ENCODE measurements at regions not wholly inside any gene's neighbourhood (a gene's known extent, or its start where the extent isn't known, plus 50 kb on each side); places are given as distances from the start of the nearest gene placed in this dataset.

DNA sequence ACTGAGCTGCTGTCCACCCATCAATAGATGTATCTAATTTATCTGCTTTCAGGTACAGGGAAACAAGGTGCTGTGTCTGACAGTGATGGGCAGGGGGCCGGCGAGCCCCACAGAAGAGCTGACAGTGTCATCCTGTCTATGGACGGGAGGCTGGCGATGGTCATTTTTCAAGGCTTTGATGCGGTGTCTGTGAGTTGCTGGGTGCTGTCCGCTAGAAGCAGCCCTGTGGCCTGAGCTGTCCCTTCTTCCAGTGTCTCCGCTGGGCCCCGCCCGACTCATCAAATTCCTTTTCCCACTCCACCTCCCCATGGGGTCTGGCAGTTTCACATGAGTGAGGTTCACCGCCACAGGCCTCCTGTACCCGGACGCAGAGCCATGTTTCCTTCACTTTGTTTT lies 161.4 kb upstream of the PMEPA1 start:
- no peaks in the 10 kb centered on the region for H3K4me1 ChIP-seq
- H3K27ac ChIP-seq, result no peak overlapping the region
- H3K4me3 ChIP-seq, result no peak overlapping the region
- H3K36me3 ChIP-seq, result no peaks in the 10 kb centered on the region
- no peak for DNase-seq (ENCODE audit: low spot score in 2 of 2)
- no peaks in the 10 kb centered on the region for H3K27me3 ChIP-seq
- H3K9me3 ChIP-seq, result no peaks in the 10 kb centered on the region
- TF ChIP-seq, protein P1, sequence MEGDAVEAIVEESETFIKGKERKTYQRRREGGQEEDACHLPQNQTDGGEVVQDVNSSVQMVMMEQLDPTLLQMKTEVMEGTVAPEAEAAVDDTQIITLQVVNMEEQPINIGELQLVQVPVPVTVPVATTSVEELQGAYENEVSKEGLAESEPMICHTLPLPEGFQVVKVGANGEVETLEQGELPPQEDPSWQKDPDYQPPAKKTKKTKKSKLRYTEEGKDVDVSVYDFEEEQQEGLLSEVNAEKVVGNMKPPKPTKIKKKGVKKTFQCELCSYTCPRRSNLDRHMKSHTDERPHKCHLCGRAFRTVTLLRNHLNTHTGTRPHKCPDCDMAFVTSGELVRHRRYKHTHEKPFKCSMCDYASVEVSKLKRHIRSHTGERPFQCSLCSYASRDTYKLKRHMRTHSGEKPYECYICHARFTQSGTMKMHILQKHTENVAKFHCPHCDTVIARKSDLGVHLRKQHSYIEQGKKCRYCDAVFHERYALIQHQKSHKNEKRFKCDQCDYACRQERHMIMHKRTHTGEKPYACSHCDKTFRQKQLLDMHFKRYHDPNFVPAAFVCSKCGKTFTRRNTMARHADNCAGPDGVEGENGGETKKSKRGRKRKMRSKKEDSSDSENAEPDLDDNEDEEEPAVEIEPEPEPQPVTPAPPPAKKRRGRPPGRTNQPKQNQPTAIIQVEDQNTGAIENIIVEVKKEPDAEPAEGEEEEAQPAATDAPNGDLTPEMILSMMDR (IDR thresholded peaks at IDR 0.05), result no peak
- intact Hi-C loops (cut with DNase I), result loop anchor here (10.0 kb wide), 1 partner anchor 216 kb away; no protein-coding TSS in a partner anchor

DNA sequence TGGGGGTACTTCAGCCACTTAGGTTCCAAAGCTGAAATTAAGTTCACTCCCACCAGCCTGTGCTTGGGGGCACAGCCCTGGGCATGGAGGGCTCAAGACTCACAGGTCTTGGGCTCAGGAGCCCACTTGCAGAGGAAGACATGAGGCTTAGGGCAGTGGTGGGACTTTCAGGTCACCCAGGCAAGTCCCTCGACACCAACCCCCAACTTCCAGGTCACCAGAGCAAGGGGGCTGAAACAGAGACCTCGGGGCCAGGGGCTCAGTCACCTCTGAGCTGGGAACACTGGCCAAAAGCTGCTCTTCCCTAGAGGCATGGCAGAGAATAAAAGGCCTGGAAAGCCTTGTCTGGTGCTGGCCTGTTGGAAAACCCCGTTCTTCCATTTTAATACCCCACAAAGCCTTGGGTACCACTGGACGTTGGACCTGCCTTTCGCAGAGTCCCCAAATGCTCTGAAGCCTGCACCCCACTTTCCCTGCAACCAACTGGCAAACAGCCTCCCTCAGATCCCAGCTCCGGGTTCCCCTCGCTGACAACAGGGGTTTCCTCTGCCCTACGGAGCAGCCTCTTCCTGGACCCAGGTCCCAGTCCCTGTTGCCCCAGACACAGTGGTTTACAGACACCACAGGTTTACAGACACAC lies 160.9 kb upstream of the PMEPA1 start:
- intact Hi-C loops (cut with DNase I), result loop anchor here (10.0 kb wide), 1 partner anchor 216 kb away; no protein-coding TSS in a partner anchor
- H3K4me3 ChIP-seq, result no peak overlapping the region
- no peak for DNase-seq (ENCODE audit: low spot score in 2 of 2)
- H3K27me3 ChIP-seq, result no peaks in the 10 kb centered on the region
- H3K4me1 ChIP-seq, result no peaks in the 10 kb centered on the region
- TF ChIP-seq, protein P1 (IDR thresholded peaks at IDR 0.05), result no peak
- H3K36me3 ChIP-seq, result no peaks in the 10 kb centered on the region
- no peak overlapping the region for H3K27ac ChIP-seq
- no peaks in the 10 kb centered on the region for H3K9me3 ChIP-seq

DNA sequence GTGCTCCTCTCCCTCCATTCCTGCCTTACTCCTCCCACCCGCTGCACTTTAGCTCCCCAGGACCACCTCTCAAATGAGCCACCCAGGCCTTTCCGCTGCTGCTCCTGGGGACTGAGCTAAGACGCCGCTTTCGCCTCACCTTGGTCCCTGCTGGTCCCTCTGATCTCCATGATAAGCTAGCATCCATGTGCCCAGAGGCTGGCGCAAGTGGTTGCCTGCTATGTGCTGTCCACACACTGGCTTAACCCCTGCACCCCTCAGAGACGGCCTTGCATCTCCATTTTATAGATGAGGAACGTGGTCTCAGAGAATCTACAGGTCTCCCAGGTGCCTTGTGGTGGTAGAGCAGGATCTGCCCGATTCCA lies 160.1 kb upstream of the PMEPA1 start:
- H3K9me3 ChIP-seq, result no peaks in the 10 kb centered on the region
- TF ChIP-seq, protein P1 (IDR thresholded peaks at IDR 0.05), result no peak
- H3K27me3 ChIP-seq, result no peaks in the 10 kb centered on the region
- intact Hi-C loops (cut with DNase I), result loop anchor here (10.0 kb wide), 1 partner anchor 215 kb away; no protein-coding TSS in a partner anchor
- H3K27ac ChIP-seq, result no peak overlapping the region
- H3K36me3 ChIP-seq, result no peaks in the 10 kb centered on the region
- H3K4me3 ChIP-seq, result no peak overlapping the region
- no peaks in the 10 kb centered on the region for H3K4me1 ChIP-seq
- DNase-seq (ENCODE audit: low spot score in 2 of 2), result no peak

DNA sequence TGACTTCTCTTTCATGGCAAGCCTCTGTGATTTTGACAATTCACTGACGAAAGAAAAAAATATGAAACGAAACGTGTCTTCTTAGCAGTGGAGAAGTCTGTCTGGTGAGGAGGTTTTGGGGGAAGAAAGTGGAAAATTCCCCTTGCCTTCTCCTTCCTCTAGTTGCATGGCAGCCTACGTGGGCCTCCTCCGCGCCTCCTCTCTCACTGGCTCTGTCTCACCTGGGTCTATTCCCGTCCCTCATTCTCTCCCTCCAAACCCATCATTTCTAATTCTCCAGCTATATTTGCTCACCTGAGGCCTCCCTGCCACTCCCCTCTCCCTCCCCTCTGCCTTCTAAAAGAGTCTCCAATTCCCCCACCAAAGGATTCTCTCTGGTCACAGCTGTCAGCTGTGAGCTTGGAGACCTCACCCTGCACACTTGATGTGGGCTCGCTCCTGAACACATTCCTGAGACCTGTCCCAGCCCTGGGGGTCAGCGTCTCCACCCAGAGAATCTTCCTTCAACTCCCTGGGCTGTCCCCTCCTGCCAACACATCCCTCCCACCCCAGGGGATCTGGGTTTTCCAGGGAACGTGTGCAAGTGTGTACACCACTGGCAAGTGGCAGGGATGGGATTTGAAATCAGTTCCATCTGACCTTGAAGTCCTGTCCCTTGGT lies 159.6 kb upstream of the PMEPA1 start:
- Histone ChIP-seq H3K36me3 (no peaks in the 10 kb centered on the region), H3K27ac (no peak overlapping the region), H3K4me3 (no peak overlapping the region), H3K4me1 (no peaks in the 10 kb centered on the region), H3K27me3 (no peaks in the 10 kb centered on the region), H3K9me3 (no peaks in the 10 kb centered on the region)
- intact Hi-C loops (cut with DNase I), result no loop called here
- TF ChIP-seq, protein P1 (IDR thresholded peaks at IDR 0.05), result no peak
- no peak for DNase-seq (ENCODE audit: low spot score in 2 of 2)

DNA sequence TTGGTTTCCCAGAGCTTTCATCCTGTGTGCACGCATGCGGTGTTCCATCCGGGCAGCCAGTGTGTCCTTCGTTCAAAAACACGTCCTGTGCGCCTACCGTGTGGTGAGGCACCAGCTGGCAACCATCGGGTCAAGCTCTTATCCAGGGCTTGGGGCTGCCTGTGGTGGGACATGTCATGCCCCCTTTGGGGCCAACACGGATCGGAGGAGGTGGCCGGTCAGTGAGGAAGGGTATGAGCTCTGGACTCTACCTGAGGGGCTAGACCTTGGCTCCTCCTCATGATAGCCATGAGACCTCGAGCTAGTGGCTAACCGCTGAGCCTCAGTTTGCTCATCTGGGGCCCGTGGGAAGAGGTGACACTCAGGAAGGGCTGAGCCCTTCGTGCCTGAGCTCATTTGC lies 158.5 kb upstream of the PMEPA1 start:
- no peak for DNase-seq (ENCODE audit: low spot score in 2 of 2)
- intact Hi-C loops (cut with DNase I), result no loop called here
- Histone ChIP-seq H3K36me3 (no peaks in the 10 kb centered on the region), H3K27me3 (no peaks in the 10 kb centered on the region), H3K27ac (no peak overlapping the region), H3K4me1 (no peaks in the 10 kb centered on the region), H3K9me3 (no peaks in the 10 kb centered on the region), H3K4me3 (no peak overlapping the region)
- TF ChIP-seq, protein P1 (IDR thresholded peaks at IDR 0.05), result no peak

Measured in ascending aorta (tissue), 2 donors.